ENCODE measurements at regions not wholly inside any gene's neighbourhood (a gene's known extent, or its start where the extent isn't known, plus 50 kb on each side); places are given as distances from the start of the nearest gene placed in this dataset.

- H3K4me2 ChIP-seq (ENCODE audit: insufficient read depth, low read length, poor library complexity, severe bottlenecking) = no peak overlapping the region
- H2BK5ac ChIP-seq (ENCODE audit: low read length) = no peak overlapping the region
- no CpG with 5 or more reads among the region's 1 CpG for WGBS, 2 donors (ENCODE audit: extremely low coverage in 2 of 2, insufficient read length in 2 of 2, insufficient replicate concordance in 1 of 2)
- no peak overlapping the region for H3K4me3 ChIP-seq (ENCODE audit: low read length in 2 of 2)
- no peak overlapping the region for H2BK15ac ChIP-seq (ENCODE audit: low read length)
- no peak overlapping the region for H3K9ac ChIP-seq (ENCODE audit: low read depth, low read length, poor library complexity)
- no peak overlapping the region for H4K91ac ChIP-seq (ENCODE audit: low read depth, low read length, poor library complexity)
- H2BK120ac ChIP-seq (ENCODE audit: low read depth, low read length) = no peak overlapping the region
- no peak overlapping the region for H2AK5ac ChIP-seq (ENCODE audit: low read depth, low read length)
- H3K23ac ChIP-seq (ENCODE audit: low read depth, low read length, poor library complexity) = no peak overlapping the region
- H4K8ac ChIP-seq (ENCODE audit: low read depth, low read length) = no peak overlapping the region
- no peak for DNase-seq (ENCODE audit: low spot score)
- no peaks in the 10 kb centered on the region for H3K9me3 ChIP-seq (replicated peaks in 1 of 2; ENCODE audit: control insufficient read depth in 2 of 2, insufficient read depth in 1 of 2, low read depth in 1 of 2, low read length in 2 of 2)
- no peak overlapping the region for H3K14ac ChIP-seq (ENCODE audit: low read length)
- no peaks in the 10 kb centered on the region for H3K36me3 ChIP-seq (replicated peaks in 1 of 2; ENCODE audit: control insufficient read depth in 2 of 2, insufficient read depth in 2 of 2, low read length in 2 of 2)
- H3K18ac ChIP-seq (ENCODE audit: low read length) = no peak overlapping the region
- H3K4me1 ChIP-seq (ENCODE audit: control insufficient read depth in 2 of 2, insufficient read depth in 1 of 2, low read depth in 1 of 2, low read length in 2 of 2) = peaks cover 0 to 4% of the 10 kb centered on the region in 2 donors
- no peaks in the 10 kb centered on the region for H3K79me1 ChIP-seq (ENCODE audit: low read depth, low read length)
- H2AFZ ChIP-seq (ENCODE audit: low read length) = no peak overlapping the region
- no peak overlapping the region for H3K4ac ChIP-seq (ENCODE audit: low read length)
- no peaks in the 10 kb centered on the region for H3K27me3 ChIP-seq (ENCODE audit: control insufficient read depth in 3 of 3, insufficient read depth in 3 of 3, low read depth in 1 of 3, low read length in 3 of 3)
- H3K27ac ChIP-seq (replicated peaks; ENCODE audit: low read length) = no peak overlapping the region
- no peak overlapping the region for H2BK12ac ChIP-seq (ENCODE audit: low read length)
Observed at GRCh38 chr13:80033286-80033685, 307.6 kb downstream of the SPRY2 start.

- H3K27ac ChIP-seq (replicated peaks; ENCODE audit: low read length) = no peak overlapping the region
- H3K36me3 ChIP-seq (replicated peaks in 1 of 2; ENCODE audit: control insufficient read depth in 2 of 2, insufficient read depth in 2 of 2, low read length in 2 of 2) = no peaks in the 10 kb centered on the region
- no peak for DNase-seq (ENCODE audit: low spot score)
- no peak overlapping the region for H3K4me3 ChIP-seq (ENCODE audit: low read length in 2 of 2)
- no peaks in the 10 kb centered on the region for H3K4me1 ChIP-seq (ENCODE audit: control insufficient read depth in 2 of 2, insufficient read depth in 1 of 2, low read depth in 1 of 2, low read length in 2 of 2)
- WGBS, 2 donors (ENCODE audit: extremely low coverage in 2 of 2, insufficient read length in 2 of 2, insufficient replicate concordance in 1 of 2) = no CpG with 5 or more reads among the region's 3 CpGs
- no peaks in the 10 kb centered on the region for H3K9me3 ChIP-seq (replicated peaks in 1 of 2; ENCODE audit: control insufficient read depth in 2 of 2, insufficient read depth in 1 of 2, low read depth in 1 of 2, low read length in 2 of 2)
- no peak overlapping the region for H2BK120ac ChIP-seq (ENCODE audit: low read depth, low read length)
- H2BK15ac ChIP-seq (ENCODE audit: low read length) = no peak overlapping the region
- H3K4me2 ChIP-seq (ENCODE audit: insufficient read depth, low read length, poor library complexity, severe bottlenecking) = no peak overlapping the region
- no peak overlapping the region for H2BK12ac ChIP-seq (ENCODE audit: low read length)
- no peak overlapping the region for H4K8ac ChIP-seq (ENCODE audit: low read depth, low read length)
- no peak overlapping the region for H2AFZ ChIP-seq (ENCODE audit: low read length)
- H3K4ac ChIP-seq (ENCODE audit: low read length) = no peak overlapping the region
- no peak overlapping the region for H3K23ac ChIP-seq (ENCODE audit: low read depth, low read length, poor library complexity)
- H3K9ac ChIP-seq (ENCODE audit: low read depth, low read length, poor library complexity) = no peak overlapping the region
- H2BK5ac ChIP-seq (ENCODE audit: low read length) = no peak overlapping the region
- H3K79me1 ChIP-seq (ENCODE audit: low read depth, low read length) = no peaks in the 10 kb centered on the region
- H3K14ac ChIP-seq (ENCODE audit: low read length) = no peak overlapping the region
- H2AK5ac ChIP-seq (ENCODE audit: low read depth, low read length) = no peak overlapping the region
- no peak overlapping the region for H3K18ac ChIP-seq (ENCODE audit: low read length)
- no peaks in the 10 kb centered on the region for H3K27me3 ChIP-seq (ENCODE audit: control insufficient read depth in 3 of 3, insufficient read depth in 3 of 3, low read depth in 1 of 3, low read length in 3 of 3)
- no peak overlapping the region for H4K91ac ChIP-seq (ENCODE audit: low read depth, low read length, poor library complexity)
Observed at GRCh38 chr13:80030491-80030890, 310.4 kb downstream of the SPRY2 start.

- no peak overlapping the region for H4K91ac ChIP-seq (ENCODE audit: low read depth, low read length, poor library complexity)
- H2BK15ac ChIP-seq (ENCODE audit: low read length) = no peak overlapping the region
- H4K8ac ChIP-seq (ENCODE audit: low read depth, low read length) = no peak overlapping the region
- H3K79me1 ChIP-seq (ENCODE audit: low read depth, low read length) = no peaks in the 10 kb centered on the region
- no peak overlapping the region for H2BK120ac ChIP-seq (ENCODE audit: low read depth, low read length)
- no peak overlapping the region for H2AK5ac ChIP-seq (ENCODE audit: low read depth, low read length)
- no peak overlapping the region for H3K23ac ChIP-seq (ENCODE audit: low read depth, low read length, poor library complexity)
- H2AFZ ChIP-seq (ENCODE audit: low read length) = no peak overlapping the region
- no peak overlapping the region for H3K4me3 ChIP-seq (ENCODE audit: low read length in 2 of 2)
- no peak overlapping the region for H3K27ac ChIP-seq (replicated peaks; ENCODE audit: low read length)
- no peak overlapping the region for H2BK12ac ChIP-seq (ENCODE audit: low read length)
- H3K9ac ChIP-seq (ENCODE audit: low read depth, low read length, poor library complexity) = no peak overlapping the region
- no peak overlapping the region for H3K14ac ChIP-seq (ENCODE audit: low read length)
- no peaks in the 10 kb centered on the region for H3K27me3 ChIP-seq (ENCODE audit: control insufficient read depth in 3 of 3, insufficient read depth in 3 of 3, low read depth in 1 of 3, low read length in 3 of 3)
- no peak overlapping the region for H3K4me2 ChIP-seq (ENCODE audit: insufficient read depth, low read length, poor library complexity, severe bottlenecking)
- H3K9me3 ChIP-seq (replicated peaks in 1 of 2; ENCODE audit: control insufficient read depth in 2 of 2, insufficient read depth in 1 of 2, low read depth in 1 of 2, low read length in 2 of 2) = no peaks in the 10 kb centered on the region
- DNase-seq (ENCODE audit: low spot score) = no peak
- no peak overlapping the region for H3K18ac ChIP-seq (ENCODE audit: low read length)
- H3K4me1 ChIP-seq (ENCODE audit: control insufficient read depth in 2 of 2, insufficient read depth in 1 of 2, low read depth in 1 of 2, low read length in 2 of 2) = no peaks in the 10 kb centered on the region
- H3K36me3 ChIP-seq (replicated peaks in 1 of 2; ENCODE audit: control insufficient read depth in 2 of 2, insufficient read depth in 2 of 2, low read length in 2 of 2) = no peaks in the 10 kb centered on the region
- no CpG with 5 or more reads among the region's 2 CpGs for WGBS, 2 donors (ENCODE audit: extremely low coverage in 2 of 2, insufficient read length in 2 of 2, insufficient replicate concordance in 1 of 2)
- H2BK5ac ChIP-seq (ENCODE audit: low read length) = no peak overlapping the region
- H3K4ac ChIP-seq (ENCODE audit: low read length) = no peak overlapping the region
Observed at GRCh38 chr13:80029170-80029569, 311.8 kb downstream of the SPRY2 start.

- Histone ChIP-seq H3K27ac (replicated peaks; ENCODE audit: low read length) (no peak overlapping the region), H2BK5ac (ENCODE audit: low read length) (no peak overlapping the region), H3K4ac (ENCODE audit: low read length) (no peak overlapping the region), H3K4me1 (ENCODE audit: control insufficient read depth in 2 of 2, insufficient read depth in 1 of 2, low read depth in 1 of 2, low read length in 2 of 2) (peaks cover 5 to 15% of the 10 kb centered on the region in 2 donors), H3K14ac (ENCODE audit: low read length) (no peak overlapping the region), H4K8ac (ENCODE audit: low read depth, low read length) (no peak overlapping the region), H3K27me3 (ENCODE audit: control insufficient read depth in 3 of 3, insufficient read depth in 3 of 3, low read depth in 1 of 3, low read length in 3 of 3) (no peaks in the 10 kb centered on the region), H3K18ac (ENCODE audit: low read length) (no peak overlapping the region), H2BK12ac (ENCODE audit: low read length) (no peak overlapping the region), H2AK5ac (ENCODE audit: low read depth, low read length) (no peak overlapping the region), H2BK15ac (ENCODE audit: low read length) (no peak overlapping the region), H2AFZ (ENCODE audit: low read length) (peak overlapping the region; percentile 64), H3K4me2 (ENCODE audit: insufficient read depth, low read length, poor library complexity, severe bottlenecking) (no peak overlapping the region), H3K23ac (ENCODE audit: low read depth, low read length, poor library complexity) (no peak overlapping the region), H3K9ac (ENCODE audit: low read depth, low read length, poor library complexity) (no peak overlapping the region), H3K4me3 (ENCODE audit: low read length in 2 of 2) (no peak overlapping the region), H2BK120ac (ENCODE audit: low read depth, low read length) (no peak overlapping the region), H4K91ac (ENCODE audit: low read depth, low read length, poor library complexity) (no peak overlapping the region), H3K36me3 (replicated peaks in 1 of 2; ENCODE audit: control insufficient read depth in 2 of 2, insufficient read depth in 2 of 2, low read length in 2 of 2) (no peaks in the 10 kb centered on the region), H3K9me3 (replicated peaks in 1 of 2; ENCODE audit: control insufficient read depth in 2 of 2, insufficient read depth in 1 of 2, low read depth in 1 of 2, low read length in 2 of 2) (no peaks in the 10 kb centered on the region), H3K79me1 (ENCODE audit: low read depth, low read length) (no peaks in the 10 kb centered on the region)
- WGBS, 2 donors (ENCODE audit: extremely low coverage in 2 of 2, insufficient read length in 2 of 2, insufficient replicate concordance in 1 of 2) = no CpG with 5 or more reads among the region's 3 CpGs
- no peak for DNase-seq (ENCODE audit: low spot score)
Observed at GRCh38 chr13:80022146-80022545, 318.8 kb downstream of the SPRY2 start.

All from neuronal stem cell (in vitro differentiated cells).